ENCODE measurements at regions not wholly inside any gene's neighbourhood (a gene's known extent, or its start where the extent isn't known, plus 50 kb on each side); places are given as distances from the start of the nearest gene placed in this dataset.

- H3K4me3 ChIP-seq (ENCODE audit: low read depth, low read length): no peak overlapping the region
- no peak for DNase-seq
- no peak for TF ChIP-seq CTCF (IDR thresholded peaks at IDR 0.05; ENCODE audit: low read depth, low read length)
These were observed 147.2 kb upstream of the PTPN1 start for GRCh38 chr20:50363027-50363426.

GRCh38 chr20:50363479-50363878 is 146.7 kb upstream of the PTPN1 start:
- no peaks in the 10 kb centered on the region for H3K36me3 ChIP-seq
- H3K9me3 ChIP-seq (ENCODE audit: severe bottlenecking): no peaks in the 10 kb centered on the region
- no peak overlapping the region for H3K27ac ChIP-seq
- H3K4me3 ChIP-seq (ENCODE audit: low read depth, low read length): no peak overlapping the region
- H3K27me3 ChIP-seq (ENCODE audit: insufficient read depth, low read depth, severe bottlenecking): no peaks in the 10 kb centered on the region
- no peak for TF ChIP-seq CTCF (IDR thresholded peaks at IDR 0.05; ENCODE audit: low read depth, low read length)
- no peak for DNase-seq

More at GRCh38 chr20:50363027-50363426, 147.2 kb upstream of the PTPN1 start:
- no peaks in the 10 kb centered on the region for H3K27me3 ChIP-seq (ENCODE audit: insufficient read depth, low read depth, severe bottlenecking)
- H3K27ac ChIP-seq: no peak overlapping the region
- H3K36me3 ChIP-seq: no peaks in the 10 kb centered on the region
- no peaks in the 10 kb centered on the region for H3K9me3 ChIP-seq (ENCODE audit: severe bottlenecking)

GRCh38 chr20:50364542-50364941 is 145.6 kb upstream of the PTPN1 start:
- Histone ChIP-seq H3K27ac (no peak overlapping the region), H3K9me3 (ENCODE audit: severe bottlenecking) (no peaks in the 10 kb centered on the region), H3K27me3 (ENCODE audit: insufficient read depth, low read depth, severe bottlenecking) (no peaks in the 10 kb centered on the region), H3K4me3 (ENCODE audit: low read depth, low read length) (no peak overlapping the region), H3K36me3 (no peaks in the 10 kb centered on the region)
- no peak for TF ChIP-seq CTCF (IDR thresholded peaks at IDR 0.05; ENCODE audit: low read depth, low read length)
- no peak for DNase-seq

GRCh38 chr20:50366270-50367103 is 143.7 kb upstream of the PTPN1 start:
- no peaks in the 10 kb centered on the region for H3K9me3 ChIP-seq (ENCODE audit: severe bottlenecking)
- H3K4me3 ChIP-seq (ENCODE audit: low read depth, low read length): no peak overlapping the region
- no peak overlapping the region for H3K27ac ChIP-seq
- H3K36me3 ChIP-seq: no peaks in the 10 kb centered on the region
- no peak for TF ChIP-seq CTCF (IDR thresholded peaks at IDR 0.05; ENCODE audit: low read depth, low read length)
- DNase-seq: no peak
- no peaks in the 10 kb centered on the region for H3K27me3 ChIP-seq (ENCODE audit: insufficient read depth, low read depth, severe bottlenecking)

GRCh38 chr20:50367104-50367674 is 143.0 kb upstream of the PTPN1 start:
- no peaks in the 10 kb centered on the region for H3K36me3 ChIP-seq
- H3K9me3 ChIP-seq (ENCODE audit: severe bottlenecking): no peaks in the 10 kb centered on the region
- no peak for TF ChIP-seq CTCF (IDR thresholded peaks at IDR 0.05; ENCODE audit: low read depth, low read length)
- H3K27me3 ChIP-seq (ENCODE audit: insufficient read depth, low read depth, severe bottlenecking): no peaks in the 10 kb centered on the region
- no peak for DNase-seq
- H3K4me3 ChIP-seq (ENCODE audit: low read depth, low read length): no peak overlapping the region
- H3K27ac ChIP-seq: no peak overlapping the region
